ENCODE measurements at regions not wholly inside any gene's neighbourhood (a gene's known extent, or its start where the extent isn't known, plus 50 kb on each side); places are given as distances from the start of the nearest gene placed in this dataset.

DNA sequence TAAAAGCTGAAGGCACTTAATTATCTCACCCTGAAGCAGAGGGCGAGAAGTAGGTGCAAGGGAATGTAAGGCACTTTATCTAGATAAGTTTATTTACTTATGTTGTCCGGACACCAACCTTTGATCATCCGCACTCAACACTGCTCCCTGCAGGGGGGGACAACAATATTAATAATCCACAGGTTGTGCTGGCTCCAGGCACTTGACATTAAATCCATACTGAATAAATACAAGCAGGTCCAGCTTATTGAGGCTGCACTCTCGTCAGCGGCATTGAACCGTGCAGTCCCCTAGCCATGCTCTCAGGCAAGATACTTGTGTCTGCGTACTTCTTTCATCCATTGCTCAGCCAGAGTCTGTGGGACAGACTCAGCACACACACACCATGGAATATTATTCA lies 374.5 kb upstream of the NBEA start:
- H3K4me3 Mint-ChIP-seq, result no peak overlapping the region
- Histone ChIP-seq H3K4me1 (ENCODE audit: control insufficient read depth in 2 of 2, insufficient read depth in 2 of 2, low read length in 2 of 2) (no peaks in the 10 kb centered on the region), H3K27me3 (replicated peaks in 1 of 4; ENCODE audit: control extremely low read depth in 1 of 4, control insufficient read depth in 3 of 4, insufficient read depth in 4 of 4, low read length in 3 of 4) (no peaks in the 10 kb centered on the region), H2AFZ (ENCODE audit: insufficient read depth, low read depth, low read length, poor library complexity, severe bottlenecking) (no peak overlapping the region), H3K27ac (ENCODE audit: low read length in 2 of 2) (no peak overlapping the region), H3K9ac (ENCODE audit: low read length) (no peak overlapping the region), H3K36me3 (replicated peaks in 1 of 2; ENCODE audit: control extremely low read depth in 1 of 2, control insufficient read depth in 1 of 2, extremely low read depth in 1 of 2, insufficient read depth in 2 of 2, low read length in 1 of 2) (no peaks in the 10 kb centered on the region), H3K4me3 (ENCODE audit: control extremely low read depth in 1 of 5, extremely low read depth in 1 of 5, insufficient read depth in 1 of 5, low read depth in 2 of 5, low read length in 4 of 5) (no peak overlapping the region), H3K9me3 (ENCODE audit: control extremely low read depth in 1 of 3, control insufficient read depth in 2 of 3, insufficient read depth in 1 of 3, low read length in 2 of 3) (peaks cover 0 to 1% (median 0%) of the 10 kb centered on the region in 3 donors), H3K4me2 (replicated peaks; ENCODE audit: low read depth, low read length, poor library complexity, severe bottlenecking) (no peak overlapping the region), H4K20me1 (ENCODE audit: control insufficient read depth, insufficient read depth, low read length, poor library complexity, severe bottlenecking) (no peaks in the 10 kb centered on the region), H3K79me2 (ENCODE audit: control insufficient read depth, insufficient read depth, low read length) (no peaks in the 10 kb centered on the region)
- TF ChIP-seq EZH2 (IDR thresholded peaks at IDR 0.05; ENCODE audit: borderline replicate concordance, insufficient read depth, low read depth, low read length, poor library complexity, severe bottlenecking), result no peak
- TF ChIP-seq, protein P1, sequence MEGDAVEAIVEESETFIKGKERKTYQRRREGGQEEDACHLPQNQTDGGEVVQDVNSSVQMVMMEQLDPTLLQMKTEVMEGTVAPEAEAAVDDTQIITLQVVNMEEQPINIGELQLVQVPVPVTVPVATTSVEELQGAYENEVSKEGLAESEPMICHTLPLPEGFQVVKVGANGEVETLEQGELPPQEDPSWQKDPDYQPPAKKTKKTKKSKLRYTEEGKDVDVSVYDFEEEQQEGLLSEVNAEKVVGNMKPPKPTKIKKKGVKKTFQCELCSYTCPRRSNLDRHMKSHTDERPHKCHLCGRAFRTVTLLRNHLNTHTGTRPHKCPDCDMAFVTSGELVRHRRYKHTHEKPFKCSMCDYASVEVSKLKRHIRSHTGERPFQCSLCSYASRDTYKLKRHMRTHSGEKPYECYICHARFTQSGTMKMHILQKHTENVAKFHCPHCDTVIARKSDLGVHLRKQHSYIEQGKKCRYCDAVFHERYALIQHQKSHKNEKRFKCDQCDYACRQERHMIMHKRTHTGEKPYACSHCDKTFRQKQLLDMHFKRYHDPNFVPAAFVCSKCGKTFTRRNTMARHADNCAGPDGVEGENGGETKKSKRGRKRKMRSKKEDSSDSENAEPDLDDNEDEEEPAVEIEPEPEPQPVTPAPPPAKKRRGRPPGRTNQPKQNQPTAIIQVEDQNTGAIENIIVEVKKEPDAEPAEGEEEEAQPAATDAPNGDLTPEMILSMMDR (IDR thresholded peaks at IDR 0.05), result no peak
- no peaks in the 10 kb centered on the region for H3K27me3 Mint-ChIP-seq
- DNase-seq (no peak), ATAC-seq (ENCODE audit: low read depth) (no peak)
- no peak overlapping the region for H3K27ac Mint-ChIP-seq
- 73% methylated on average over 4 of the region's 7 CpGs for WGBS (ENCODE audit: insufficient coverage)
- POLR2A ChIA-PET, result no interaction called here
- intact Hi-C loops (cut with micrococcal nuclease), result no loop called here
- H3K9me3 Mint-ChIP-seq (ENCODE audit: insufficient read depth), result no peaks in the 10 kb centered on the region
- CTCF ChIA-PET, result no interaction called here
- no peaks in the 10 kb centered on the region for H3K4me1 Mint-ChIP-seq

DNA sequence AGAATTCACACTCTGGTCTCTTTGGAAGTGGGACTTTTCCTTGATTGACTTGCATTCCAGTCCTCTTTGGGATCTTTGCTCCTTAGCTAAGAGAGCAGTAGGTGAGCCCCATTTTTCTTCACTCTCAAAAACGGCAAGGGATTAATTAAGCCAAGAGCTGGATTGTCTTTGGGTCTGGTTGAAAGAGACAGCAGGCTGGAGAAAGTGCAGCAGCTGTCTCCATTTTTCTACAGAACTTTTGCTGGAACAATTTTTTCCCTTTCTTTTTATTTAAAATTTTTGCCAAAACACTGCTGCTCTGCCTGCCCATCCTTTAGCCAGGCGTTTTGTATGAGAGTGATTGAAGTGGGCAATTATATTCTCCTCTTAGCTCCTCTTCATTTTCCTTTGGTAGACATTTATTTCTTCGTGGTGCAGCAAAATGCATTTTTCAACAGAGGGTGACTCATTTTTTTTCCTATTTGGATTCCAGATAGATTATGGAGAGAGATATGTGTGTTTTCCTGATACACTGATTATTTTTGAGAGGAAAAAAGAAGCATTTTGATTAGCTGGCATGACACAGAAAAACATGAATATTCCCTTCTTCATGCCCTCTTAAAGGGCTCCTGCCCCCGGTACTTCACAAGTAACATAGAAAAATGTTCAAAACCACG lies 371.2 kb upstream of the NBEA start:
- ChIA-PET CTCF (no interaction called here), POLR2A (no interaction called here)
- intact Hi-C loops (cut with micrococcal nuclease), result no loop called here
- TF ChIP-seq, protein P1 (IDR thresholded peaks at IDR 0.05), result no peak
- no peak for TF ChIP-seq EZH2 (IDR thresholded peaks at IDR 0.05; ENCODE audit: borderline replicate concordance, insufficient read depth, low read depth, low read length, poor library complexity, severe bottlenecking)
- Mint-ChIP-seq H3K27ac (no peak overlapping the region), H3K27me3 (no peaks in the 10 kb centered on the region), H3K4me1 (no peaks in the 10 kb centered on the region), H3K9me3 (ENCODE audit: insufficient read depth) (no peaks in the 10 kb centered on the region), H3K4me3 (no peak overlapping the region)
- Histone ChIP-seq H3K27ac (ENCODE audit: low read length in 2 of 2) (no peak overlapping the region), H3K4me2 (replicated peaks; ENCODE audit: low read depth, low read length, poor library complexity, severe bottlenecking) (no peak overlapping the region), H3K4me3 (ENCODE audit: control extremely low read depth in 1 of 5, extremely low read depth in 1 of 5, insufficient read depth in 1 of 5, low read depth in 2 of 5, low read length in 4 of 5) (no peak overlapping the region), H4K20me1 (ENCODE audit: control insufficient read depth, insufficient read depth, low read length, poor library complexity, severe bottlenecking) (no peaks in the 10 kb centered on the region), H3K4me1 (ENCODE audit: control insufficient read depth in 2 of 2, insufficient read depth in 2 of 2, low read length in 2 of 2) (no peaks in the 10 kb centered on the region), H3K36me3 (replicated peaks in 1 of 2; ENCODE audit: control extremely low read depth in 1 of 2, control insufficient read depth in 1 of 2, extremely low read depth in 1 of 2, insufficient read depth in 2 of 2, low read length in 1 of 2) (no peaks in the 10 kb centered on the region), H3K27me3 (replicated peaks in 1 of 4; ENCODE audit: control extremely low read depth in 1 of 4, control insufficient read depth in 3 of 4, insufficient read depth in 4 of 4, low read length in 3 of 4) (no peaks in the 10 kb centered on the region), H3K79me2 (ENCODE audit: control insufficient read depth, insufficient read depth, low read length) (no peaks in the 10 kb centered on the region), H3K9me3 (ENCODE audit: control extremely low read depth in 1 of 3, control insufficient read depth in 2 of 3, insufficient read depth in 1 of 3, low read length in 2 of 3) (peaks cover 0 to 11% (median 1%) of the 10 kb centered on the region in 3 donors), H2AFZ (ENCODE audit: insufficient read depth, low read depth, low read length, poor library complexity, severe bottlenecking) (no peak overlapping the region), H3K9ac (ENCODE audit: low read length) (no peak overlapping the region)
- ATAC-seq (ENCODE audit: low read depth) (no peak), DNase-seq (no peak)
- 82% methylated on average over 3 of the region's 5 CpGs for WGBS (ENCODE audit: insufficient coverage)
